ENCODE measurements at regions not wholly inside any gene's neighbourhood (a gene's known extent, or its start where the extent isn't known, plus 50 kb on each side); places are given as distances from the start of the nearest gene placed in this dataset.

DNA sequence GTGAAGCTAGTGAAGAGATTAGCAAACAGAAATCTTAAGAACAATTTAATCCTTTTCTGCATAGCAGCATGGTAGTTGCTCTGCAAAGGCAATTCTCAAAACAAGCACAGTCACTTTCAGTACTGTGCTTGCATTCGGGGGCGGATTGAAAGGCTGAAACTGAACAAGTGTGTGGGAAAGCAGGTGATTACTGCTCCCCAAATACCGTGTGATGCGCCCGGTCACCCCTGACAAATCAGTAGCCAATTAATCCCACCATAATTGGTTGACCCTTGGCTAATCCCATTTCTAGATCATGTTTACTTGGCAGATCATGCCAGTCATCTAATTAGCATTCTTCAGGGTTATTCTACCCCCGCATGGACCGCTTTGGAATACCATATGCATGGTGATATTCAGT, 76.5 kb upstream of the ADRB1 start:
- intact Hi-C loops (cut with micrococcal nuclease), result no loop called here
- TF ChIP-seq EZH2 (IDR thresholded peaks at IDR 0.05; ENCODE audit: borderline replicate concordance, insufficient read depth, low read depth, low read length, poor library complexity, severe bottlenecking), result no peak
- TF ChIP-seq, protein P1, sequence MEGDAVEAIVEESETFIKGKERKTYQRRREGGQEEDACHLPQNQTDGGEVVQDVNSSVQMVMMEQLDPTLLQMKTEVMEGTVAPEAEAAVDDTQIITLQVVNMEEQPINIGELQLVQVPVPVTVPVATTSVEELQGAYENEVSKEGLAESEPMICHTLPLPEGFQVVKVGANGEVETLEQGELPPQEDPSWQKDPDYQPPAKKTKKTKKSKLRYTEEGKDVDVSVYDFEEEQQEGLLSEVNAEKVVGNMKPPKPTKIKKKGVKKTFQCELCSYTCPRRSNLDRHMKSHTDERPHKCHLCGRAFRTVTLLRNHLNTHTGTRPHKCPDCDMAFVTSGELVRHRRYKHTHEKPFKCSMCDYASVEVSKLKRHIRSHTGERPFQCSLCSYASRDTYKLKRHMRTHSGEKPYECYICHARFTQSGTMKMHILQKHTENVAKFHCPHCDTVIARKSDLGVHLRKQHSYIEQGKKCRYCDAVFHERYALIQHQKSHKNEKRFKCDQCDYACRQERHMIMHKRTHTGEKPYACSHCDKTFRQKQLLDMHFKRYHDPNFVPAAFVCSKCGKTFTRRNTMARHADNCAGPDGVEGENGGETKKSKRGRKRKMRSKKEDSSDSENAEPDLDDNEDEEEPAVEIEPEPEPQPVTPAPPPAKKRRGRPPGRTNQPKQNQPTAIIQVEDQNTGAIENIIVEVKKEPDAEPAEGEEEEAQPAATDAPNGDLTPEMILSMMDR (IDR thresholded peaks at IDR 0.05), result no peak
- ATAC-seq (ENCODE audit: low read depth) (no peak), DNase-seq (no peak)
- no peaks in the 10 kb centered on the region for H3K9me3 Mint-ChIP-seq (ENCODE audit: insufficient read depth)
- WGBS (ENCODE audit: insufficient coverage), result 83% methylated on average over 2 of the region's 7 CpGs
- Histone ChIP-seq H3K9me3 (ENCODE audit: control extremely low read depth in 1 of 3, control insufficient read depth in 2 of 3, insufficient read depth in 1 of 3, low read length in 2 of 3) (peaks cover 0 to 7% (median 2%) of the 10 kb centered on the region in 3 donors), H2AFZ (ENCODE audit: insufficient read depth, low read depth, low read length, poor library complexity, severe bottlenecking) (no peak overlapping the region), H3K4me1 (ENCODE audit: control insufficient read depth in 2 of 2, insufficient read depth in 2 of 2, low read length in 2 of 2) (peaks cover under 1 to 9% of the 10 kb centered on the region in 2 donors), H3K79me2 (ENCODE audit: control insufficient read depth, insufficient read depth, low read length) (no peaks in the 10 kb centered on the region), H3K36me3 (replicated peaks in 1 of 2; ENCODE audit: control extremely low read depth in 1 of 2, control insufficient read depth in 1 of 2, extremely low read depth in 1 of 2, insufficient read depth in 2 of 2, low read length in 1 of 2) (no peaks in the 10 kb centered on the region), H3K4me3 (ENCODE audit: control extremely low read depth in 1 of 5, extremely low read depth in 1 of 5, insufficient read depth in 1 of 5, low read depth in 2 of 5, low read length in 4 of 5) (no peak overlapping the region), H4K20me1 (ENCODE audit: control insufficient read depth, insufficient read depth, low read length, poor library complexity, severe bottlenecking) (no peaks in the 10 kb centered on the region), H3K27me3 (replicated peaks in 1 of 4; ENCODE audit: control extremely low read depth in 1 of 4, control insufficient read depth in 3 of 4, insufficient read depth in 4 of 4, low read length in 3 of 4) (no peaks in the 10 kb centered on the region), H3K9ac (ENCODE audit: low read length) (no peak overlapping the region), H3K4me2 (replicated peaks; ENCODE audit: low read depth, low read length, poor library complexity, severe bottlenecking) (no peak overlapping the region), H3K27ac (ENCODE audit: low read length in 2 of 2) (no peak overlapping the region)
- no peak overlapping the region for H3K4me3 Mint-ChIP-seq
- CTCF ChIA-PET, result no interaction called here
- no peaks in the 10 kb centered on the region for H3K27me3 Mint-ChIP-seq
- no peak overlapping the region for H3K27ac Mint-ChIP-seq
- POLR2A ChIA-PET, result no interaction called here
- no peaks in the 10 kb centered on the region for H3K4me1 Mint-ChIP-seq

GRCh38 chr10:113970641-113971040, 73.0 kb upstream of the ADRB1 start:
- Histone ChIP-seq H4K20me1 (ENCODE audit: control insufficient read depth, insufficient read depth, low read length, poor library complexity, severe bottlenecking) (no peaks in the 10 kb centered on the region), H2AFZ (ENCODE audit: insufficient read depth, low read depth, low read length, poor library complexity, severe bottlenecking) (no peak overlapping the region)
- no peak for ATAC-seq (ENCODE audit: low read depth)

More at GRCh38 chr10:113970641-113971040, 73.0 kb upstream of the ADRB1 start:
- no peaks in the 10 kb centered on the region for H3K9me3 Mint-ChIP-seq (ENCODE audit: insufficient read depth)
- H3K4me3 ChIP-seq (ENCODE audit: control extremely low read depth in 1 of 5, extremely low read depth in 1 of 5, insufficient read depth in 1 of 5, low read depth in 2 of 5, low read length in 4 of 5), result no peak overlapping the region
- H3K27ac Mint-ChIP-seq, result no peak overlapping the region
- peaks cover 0 to 10% (median 2%) of the 10 kb centered on the region in 3 donors for H3K9me3 ChIP-seq (ENCODE audit: control extremely low read depth in 1 of 3, control insufficient read depth in 2 of 3, insufficient read depth in 1 of 3, low read length in 2 of 3)
- no peak for DNase-seq
- TF ChIP-seq, protein P1 (IDR thresholded peaks at IDR 0.05), result no peak
- TF ChIP-seq EZH2 (IDR thresholded peaks at IDR 0.05; ENCODE audit: borderline replicate concordance, insufficient read depth, low read depth, low read length, poor library complexity, severe bottlenecking), result no peak
- H3K4me1 ChIP-seq (ENCODE audit: control insufficient read depth in 2 of 2, insufficient read depth in 2 of 2, low read length in 2 of 2), result peaks cover 0 to 6% of the 10 kb centered on the region in 2 donors
- no peaks in the 10 kb centered on the region for H3K27me3 ChIP-seq (replicated peaks in 1 of 4; ENCODE audit: control extremely low read depth in 1 of 4, control insufficient read depth in 3 of 4, insufficient read depth in 4 of 4, low read length in 3 of 4)
- no peak overlapping the region for H3K27ac ChIP-seq (ENCODE audit: low read length in 2 of 2)
- peaks cover 19% of the 10 kb centered on the region for H3K27me3 Mint-ChIP-seq
- intact Hi-C loops (cut with micrococcal nuclease), result no loop called here
- CTCF ChIA-PET, result no interaction called here
- no peak overlapping the region for H3K4me2 ChIP-seq (replicated peaks; ENCODE audit: low read depth, low read length, poor library complexity, severe bottlenecking)
- no peaks in the 10 kb centered on the region for H3K36me3 ChIP-seq (replicated peaks in 1 of 2; ENCODE audit: control extremely low read depth in 1 of 2, control insufficient read depth in 1 of 2, extremely low read depth in 1 of 2, insufficient read depth in 2 of 2, low read length in 1 of 2)
- H3K4me3 Mint-ChIP-seq, result no peak overlapping the region
- H3K79me2 ChIP-seq (ENCODE audit: control insufficient read depth, insufficient read depth, low read length), result no peaks in the 10 kb centered on the region
- no peak overlapping the region for H3K9ac ChIP-seq (ENCODE audit: low read length)
- POLR2A ChIA-PET, result no interaction called here
- no peaks in the 10 kb centered on the region for H3K4me1 Mint-ChIP-seq
